Heart right ventricle (tissue), 16 donors: ENCODE measurements at regions not wholly inside any gene's neighbourhood (a gene's known extent, or its start where the extent isn't known, plus 50 kb on each side); places are given as distances from the start of the nearest gene placed in this dataset.

Experiments used
- ATAC-seq, 8 donors: fragments of 200-7000 bp; cut with Tn5 transposase; one replicate each; pipeline ENCODE4 v1.9.1; 2020; ENCODE audit warnings: mild to moderate bottlenecking in 8 of 8, moderate library complexity in 8 of 8, moderate number of reproducible peaks in 1 of 8
- DNase-seq, 2 donors: peaks; one replicate each; pipeline ENCODE4 v3.0.0-alpha.2; 2020
- H3K27ac ChIP-seq, 10 donors: fragments of 200-600 bp; sonication (generic) in 2 of 10; one replicate each; pipeline versions ENCODE4 v1.5.0 to v1.8.0; 2020 to 2022; ENCODE audit warnings: mild to moderate bottlenecking in 3 of 10
- H3K27me3 ChIP-seq, 7 donors: fragments of 200-600 bp; one replicate each; pipeline ENCODE4 v1.8.0; 2021 to 2022; ENCODE audit warnings: mild to moderate bottlenecking in 2 of 7
- H3K36me3 ChIP-seq, 9 donors: fragments of 200-600 bp; sonication (generic) in 1 of 9; one replicate each; pipeline versions ENCODE4 v1.5.0 to v1.8.0; 2020 to 2022; ENCODE audit warnings: mild to moderate bottlenecking in 2 of 9
- H3K4me1 ChIP-seq, 9 donors: fragments of 200-600 bp; sonication (generic) in 1 of 9; one replicate each; pipeline versions ENCODE4 v1.5.0 to v1.8.0; 2020 to 2022; ENCODE audit warnings: mild to moderate bottlenecking in 4 of 9
- H3K4me3 ChIP-seq, 10 donors: fragments of 200-600 bp; sonication (generic) in 2 of 10; one replicate each; pipeline versions ENCODE4 v1.5.0 to v1.8.0; 2020 to 2022; ENCODE audit warnings: mild to moderate bottlenecking in 7 of 10, moderate library complexity in 2 of 10
- H3K9me3 ChIP-seq, 11 donors: fragments of 200-600 bp in 10 of 11; sonication (generic) in 2 of 11; one replicate each; pipeline versions ENCODE4 v1.5.0 to v1.8.0; 2013 to 2022; ENCODE audit warnings: mild to moderate bottlenecking in 2 of 11, control low read depth in 1 of 11, moderate library complexity in 1 of 11
- CTCF ChIP-seq, 9 donors: fragments of 200-600 bp; sonication (generic) in 2 of 9; IDR thresholded peaks; one replicate each; pipeline versions ENCODE4 v1.5.0 to v1.8.0; 2021 to 2022; ENCODE audit warnings: antibody characterized with exemption in 9 of 9, mild to moderate bottlenecking in 5 of 9, moderate library complexity in 1 of 9
- WGBS, 2 donors: extraction: QIAGEN DNeasy Blood & Tissue Kit; methylation state at CpG; one replicate each; pipeline ENCODE4 v1.1.7; 2013; ENCODE audit warnings: inconsistent platforms in 1 of 2; 5-methylcytosine and 5-hydroxymethylcytosine counted together
- intact Hi-C, 10 donors: fragments of 100-400 bp; cut with DNase I; formaldehyde crosslinking; loops; one replicate each; pipeline versions ENCODE4 v1.11.1 to v1.14.2; 2022
- donor health status: Arrhythmogenic right ventricular cardiomyopathy.
- donor health status: ischemic (EF 13 %, LVEDD 7.1; RV severe dilation, severe dysfunction).
- donor health status: healthy with polysubstance abuse.
- donor health status: DM: no; HTN: yes; CAD: no.
- donor health status: DM: no; HTN: no; CAD: no.
- donor health status: ischemic (EF 25% LVEDD 6.9; RV normal size, moderate dysfunction).
- donor health status: ischemic (EF 25% LVEDD 5.7; RV mildly dilated, moderate dysfunction).
- donor health status: healthy.
- donor health status: DM: yes; HTN: yes; CAD: no.
- donor health status: Ischemic cardiomyopathy.
- donor health status: ischemic (EF 35%, LVEDD 5.7; RV mildly dilated, moderate dysfunction).
- donor health status: nonischemic (EF 11% LVEDD 7.7; RV severe dilation, severe dysfunction).
- donor health status: DM: yes; HTN: yes; CAD: no.
- donor health status: PGD.
- donor health status: ischemic (EF 29% LVEDD 5.4; RV normal size, mild dysfunction).
- donor health status: nonischemic (EF 23%, LVEDD 6.1; RV moderate dilation, normal function).

- H3K27ac ChIP-seq = no peak overlapping the region
- H3K27me3 ChIP-seq = no peaks in the 10 kb centered on the region
- no peak overlapping the region for H3K4me3 ChIP-seq
- no peaks in the 10 kb centered on the region for H3K9me3 ChIP-seq
- no peak for DNase-seq
- intact Hi-C loops = no loop called here
- 66 to 82% methylated on average over 1 of the region's 1 CpG for WGBS, 2 donors
- no peaks in the 10 kb centered on the region for H3K4me1 ChIP-seq
- no peak for TF ChIP-seq CTCF (IDR thresholded peaks at IDR 0.05)
- no peaks in the 10 kb centered on the region for H3K36me3 ChIP-seq
- ATAC-seq = no peak
Measured at GRCh38 chr1:55825461-55825860, 610.3 kb upstream of the USP24 start.

GRCh38 chr1:55824251-55824640 is 609.1 kb upstream of the USP24 start:
- no peak overlapping the region for H3K27ac ChIP-seq
- no peaks in the 10 kb centered on the region for H3K9me3 ChIP-seq
- H3K4me3 ChIP-seq = no peak overlapping the region
- intact Hi-C loops = no loop called here
- no peak for TF ChIP-seq CTCF (IDR thresholded peaks at IDR 0.05)
- H3K27me3 ChIP-seq = no peaks in the 10 kb centered on the region
- DNase-seq = no peak
- ATAC-seq = no peak
- no peaks in the 10 kb centered on the region for H3K36me3 ChIP-seq
- no peaks in the 10 kb centered on the region for H3K4me1 ChIP-seq

GRCh38 chr1:55823541-55824250 is 608.5 kb upstream of the USP24 start:
- intact Hi-C loops = no loop called here
- no peak for TF ChIP-seq CTCF (IDR thresholded peaks at IDR 0.05)
- Histone ChIP-seq H3K27me3 (no peaks in the 10 kb centered on the region), H3K4me3 (no peak overlapping the region), H3K36me3 (no peaks in the 10 kb centered on the region), H3K9me3 (no peaks in the 10 kb centered on the region), H3K4me1 (no peaks in the 10 kb centered on the region), H3K27ac (no peak overlapping the region)
- 85 to 93% methylated on average over 6 of the region's 6 CpGs for WGBS, 2 donors
- no peak for ATAC-seq
- no peak for DNase-seq

DNA sequence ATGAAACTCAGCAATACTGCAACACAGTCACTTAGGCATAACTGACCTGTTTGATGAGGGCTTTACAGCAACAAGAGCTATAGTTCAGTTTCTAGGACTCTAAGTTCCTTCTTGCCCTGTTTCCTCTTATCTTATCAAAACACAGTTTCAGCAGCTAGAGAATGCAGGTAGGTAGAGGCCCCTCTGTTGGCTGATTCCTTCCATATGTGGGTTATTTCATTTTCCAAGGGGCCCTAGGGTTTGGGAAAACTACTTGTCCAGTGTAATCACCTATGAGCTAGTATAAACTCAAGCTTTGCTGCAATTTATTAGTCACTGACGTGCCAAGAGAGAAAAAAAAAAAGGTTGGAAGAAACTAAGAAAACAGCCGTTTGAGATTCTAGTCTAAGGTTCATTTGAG is 607.7 kb upstream of the USP24 start:
- Histone ChIP-seq H3K4me3 (no peak overlapping the region), H3K9me3 (no peaks in the 10 kb centered on the region), H3K27me3 (no peaks in the 10 kb centered on the region), H3K36me3 (no peaks in the 10 kb centered on the region), H3K27ac (no peak overlapping the region), H3K4me1 (no peaks in the 10 kb centered on the region)
- no peak for TF ChIP-seq CTCF (IDR thresholded peaks at IDR 0.05)
- DNase-seq = no peak
- WGBS, 2 donors = 90 to 92% methylated on average over 2 of the region's 2 CpGs
- ATAC-seq = no peak
- intact Hi-C loops = no loop called here
